Gastrocnemius medialis (tissue), 4 donors: ENCODE measurements at regions not wholly inside any gene's neighbourhood (a gene's known extent, or its start where the extent isn't known, plus 50 kb on each side); places are given as distances from the start of the nearest gene placed in this dataset.

Experiments
- ATAC-seq, 2 donors: fragments of 150-250 bp; one replicate each; pipeline ENCODE4 v1.9.1; 2016
- DNase-seq, 2 donors: peaks; one replicate each; pipeline ENCODE4 v3.0.0-alpha.2; 2019
- H3K27ac ChIP-seq, 4 donors: fragments of 200-600 bp; sonication (generic); 1 replicate in 1 of 4; 2 replicates in 3 of 4; pipeline ENCODE4 v1.5.1; 2016 to 2018; ENCODE audit warnings: mild to moderate bottlenecking in 2 of 4, moderate library complexity in 1 of 4
- H3K27me3 ChIP-seq, 3 donors: fragments of 200-600 bp; sonication (generic) in 2 of 3; 1 replicate in 1 of 3; 2 replicates in 2 of 3; pipeline versions ENCODE4 v1.5.1 to v1.6.0; 2016 to 2019; ENCODE audit warnings: mild to moderate bottlenecking in 1 of 3, moderate library complexity in 1 of 3
- H3K36me3 ChIP-seq, 2 donors: fragments of 200-600 bp; sonication (generic) in 1 of 2; one replicate each; pipeline ENCODE4 v1.5.1; 2017 to 2018
- H3K4me1 ChIP-seq, 2 donors: fragments of 200-600 bp; sonication (generic) in 1 of 2; one replicate each; pipeline ENCODE4 v1.5.1; 2016 to 2017; ENCODE audit warnings: mild to moderate bottlenecking in 2 of 2
- H3K4me3 ChIP-seq, 4 donors: fragments of 200-600 bp; sonication (generic) in 3 of 4; 1 replicate in 1 of 4; 2 replicates in 3 of 4; pipeline ENCODE4 v1.5.1; 2016 to 2019; ENCODE audit warnings: mild to moderate bottlenecking in 2 of 4
- H3K9me3 ChIP-seq, 3 donors: fragments of 200-600 bp; sonication (generic) in 2 of 3; 1 replicate in 1 of 3; 2 replicates in 2 of 3; pipeline ENCODE4 v1.5.1; 2016 to 2019
- CTCF ChIP-seq, 5 experiments: fragments of 450-650 bp in 3 of 5; fragments of 200-600 bp in 2 of 5; sonication (generic) in 2 of 5; IDR thresholded peaks in 4 of 5; conservative IDR thresholded peaks in 1 of 5; 1 replicate in 4 of 5; 2 replicates in 1 of 5; pipeline ENCODE4 v1.5.1; 2016 to 2019; ENCODE audit warnings: antibody characterized with exemption in 5 of 5, mild to moderate bottlenecking in 3 of 5, moderate library complexity in 3 of 5
- POLR2A ChIP-seq, 2 donors: fragments of 450-650 bp; IDR thresholded peaks; one replicate each; pipeline ENCODE4 v1.6.1; 2017; ENCODE audit warnings: antibody characterized with exemption in 2 of 2, mild to moderate bottlenecking in 2 of 2, moderate library complexity in 2 of 2
- in situ Hi-C, 4 donors: fragments of 200-750 bp; cut with MboI; loops; one replicate each; pipeline versions ENCODE4 v1.15.0 to v1.8.0; 2017; ENCODE audit warnings: low sequenced_read_pairs in 4 of 4
- intact Hi-C: fragments of 100-400 bp; cut with DNase I; formaldehyde crosslinking; loops from one replicate; pipeline ENCODE4 v1.15.1; 2023; ENCODE audit warnings: low total_unique reads

- Histone ChIP-seq H3K36me3 (no peaks in the 10 kb centered on the region), H3K4me3 (no peak overlapping the region), H3K4me1 (no peaks in the 10 kb centered on the region), H3K27me3 (no peaks in the 10 kb centered on the region), H3K27ac (no peak overlapping the region), H3K9me3 (no peaks in the 10 kb centered on the region)
- TF ChIP-seq CTCF (IDR thresholded peaks at IDR 0.05 in 4 of 5, conservative IDR thresholded peaks at IDR 0.05 in 1 of 5) (no peak), POLR2A (IDR thresholded peaks at IDR 0.05) (no peak)
- DNase-seq (no peak), ATAC-seq (no peak)
- in situ Hi-C loops (no loop called here), intact Hi-C loops (no loop called here)
These were observed 144.6 kb downstream of the SOX3 start for GRCh38 chrX:140360284-140360683.

- intact Hi-C loops (no loop called here), in situ Hi-C loops (no loop called here)
- no peak overlapping the region for H3K4me3 ChIP-seq
- no peak overlapping the region for H3K27ac ChIP-seq
- DNase-seq (no peak), ATAC-seq (no peak)
- no peaks in the 10 kb centered on the region for H3K27me3 ChIP-seq
- no peaks in the 10 kb centered on the region for H3K36me3 ChIP-seq
- TF ChIP-seq POLR2A (IDR thresholded peaks at IDR 0.05): no peak
- no peak for TF ChIP-seq CTCF (IDR thresholded peaks at IDR 0.05 in 4 of 5, conservative IDR thresholded peaks at IDR 0.05 in 1 of 5)
- no peaks in the 10 kb centered on the region for H3K9me3 ChIP-seq
- no peaks in the 10 kb centered on the region for H3K4me1 ChIP-seq
These were observed 148.9 kb downstream of the SOX3 start for GRCh38 chrX:140355922-140356321.

GRCh38 chrX:140355429-140355828, 149.4 kb downstream of the SOX3 start:
- H3K9me3 ChIP-seq: no peaks in the 10 kb centered on the region
- in situ Hi-C loops: no loop called here
- no peaks in the 10 kb centered on the region for H3K4me1 ChIP-seq
- ATAC-seq (no peak), DNase-seq (no peak)
- no peaks in the 10 kb centered on the region for H3K36me3 ChIP-seq
- H3K27me3 ChIP-seq: no peaks in the 10 kb centered on the region
- H3K4me3 ChIP-seq: no peak overlapping the region
- intact Hi-C loops: no loop called here
- TF ChIP-seq POLR2A (IDR thresholded peaks at IDR 0.05) (no peak), CTCF (IDR thresholded peaks at IDR 0.05 in 4 of 5, conservative IDR thresholded peaks at IDR 0.05 in 1 of 5) (no peak)
- H3K27ac ChIP-seq: no peak overlapping the region

- Histone ChIP-seq H3K27me3 (no peaks in the 10 kb centered on the region), H3K9me3 (no peaks in the 10 kb centered on the region), H3K4me1 (no peaks in the 10 kb centered on the region), H3K36me3 (no peaks in the 10 kb centered on the region), H3K27ac (no peak overlapping the region), H3K4me3 (no peak overlapping the region)
- intact Hi-C loops (no loop called here), in situ Hi-C loops (no loop called here)
- TF ChIP-seq POLR2A (IDR thresholded peaks at IDR 0.05) (no peak), CTCF (IDR thresholded peaks at IDR 0.05 in 4 of 5, conservative IDR thresholded peaks at IDR 0.05 in 1 of 5) (no peak)
- no peak for DNase-seq
- ATAC-seq: no peak
These were observed 150.3 kb downstream of the SOX3 start for GRCh38 chrX:140354431-140355120.

GRCh38 chrX:140346729-140347128, 158.1 kb downstream of the SOX3 start:
- ATAC-seq: no peak
- no peak for TF ChIP-seq CTCF (IDR thresholded peaks at IDR 0.05 in 4 of 5, conservative IDR thresholded peaks at IDR 0.05 in 1 of 5)
- no peak for TF ChIP-seq POLR2A (IDR thresholded peaks at IDR 0.05)
- intact Hi-C loops (no loop called here), in situ Hi-C loops (no loop called here)
- DNase-seq: no peak
- Histone ChIP-seq H3K36me3 (no peaks in the 10 kb centered on the region), H3K4me3 (no peak overlapping the region), H3K27me3 (no peaks in the 10 kb centered on the region), H3K27ac (no peak overlapping the region), H3K9me3 (no peaks in the 10 kb centered on the region), H3K4me1 (no peaks in the 10 kb centered on the region)
